ENCODE measurements at regions not wholly inside any gene's neighbourhood (a gene's known extent, or its start where the extent isn't known, plus 50 kb on each side); places are given as distances from the start of the nearest gene placed in this dataset.
A peak's percentile ranks its signal among the peaks of the same experiment; 100 is the strongest.

- no peaks in the 10 kb centered on the region for H3K36me3 ChIP-seq
- no peak overlapping the region for H3K27ac ChIP-seq
- DNase-seq (ENCODE audit: low read depth in 1 of 2, low spot score in 1 of 2) = no peak
- TF ChIP-seq, protein P1, sequence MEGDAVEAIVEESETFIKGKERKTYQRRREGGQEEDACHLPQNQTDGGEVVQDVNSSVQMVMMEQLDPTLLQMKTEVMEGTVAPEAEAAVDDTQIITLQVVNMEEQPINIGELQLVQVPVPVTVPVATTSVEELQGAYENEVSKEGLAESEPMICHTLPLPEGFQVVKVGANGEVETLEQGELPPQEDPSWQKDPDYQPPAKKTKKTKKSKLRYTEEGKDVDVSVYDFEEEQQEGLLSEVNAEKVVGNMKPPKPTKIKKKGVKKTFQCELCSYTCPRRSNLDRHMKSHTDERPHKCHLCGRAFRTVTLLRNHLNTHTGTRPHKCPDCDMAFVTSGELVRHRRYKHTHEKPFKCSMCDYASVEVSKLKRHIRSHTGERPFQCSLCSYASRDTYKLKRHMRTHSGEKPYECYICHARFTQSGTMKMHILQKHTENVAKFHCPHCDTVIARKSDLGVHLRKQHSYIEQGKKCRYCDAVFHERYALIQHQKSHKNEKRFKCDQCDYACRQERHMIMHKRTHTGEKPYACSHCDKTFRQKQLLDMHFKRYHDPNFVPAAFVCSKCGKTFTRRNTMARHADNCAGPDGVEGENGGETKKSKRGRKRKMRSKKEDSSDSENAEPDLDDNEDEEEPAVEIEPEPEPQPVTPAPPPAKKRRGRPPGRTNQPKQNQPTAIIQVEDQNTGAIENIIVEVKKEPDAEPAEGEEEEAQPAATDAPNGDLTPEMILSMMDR (IDR thresholded peaks at IDR 0.05; ENCODE audit: low read depth, low read length) = no peak
- H3K4me1 ChIP-seq (ENCODE audit: low read depth) = no peaks in the 10 kb centered on the region
- no peak overlapping the region for H3K4me3 ChIP-seq
- H3K9me3 ChIP-seq (ENCODE audit: low read depth) = no peaks in the 10 kb centered on the region
- H3K27me3 ChIP-seq = no peaks in the 10 kb centered on the region
Measured at GRCh38 chr4:114205261-114205660, 225.8 kb upstream of the ARSJ start.

DNA sequence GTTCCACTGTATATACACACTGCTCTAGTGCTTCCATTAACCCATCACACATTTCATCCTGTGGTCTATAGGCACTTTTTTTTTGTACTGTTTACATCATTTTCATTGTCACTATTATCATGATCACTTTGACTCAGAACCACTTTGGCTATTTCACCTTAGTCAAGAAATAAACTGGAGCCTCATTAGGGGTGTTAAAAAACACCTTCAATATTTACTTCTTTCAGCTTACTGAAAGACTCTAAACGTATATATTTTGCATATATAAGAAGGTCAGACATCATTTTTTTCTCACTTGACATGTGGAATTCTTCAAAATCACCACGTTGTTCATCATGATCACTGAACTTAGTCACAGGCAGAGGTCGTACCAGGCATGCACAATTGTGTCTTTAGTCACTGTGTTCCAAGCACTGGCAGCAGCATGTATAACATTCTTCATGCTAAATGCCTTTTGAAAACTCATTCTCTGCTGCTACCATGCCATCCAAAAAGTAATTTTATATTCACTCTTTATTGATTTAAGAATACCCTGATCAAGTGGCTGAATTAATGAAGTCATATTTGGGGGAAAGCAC is 229.2 kb upstream of the ARSJ start:
- H3K4me1 ChIP-seq (ENCODE audit: low read depth) = no peaks in the 10 kb centered on the region
- H3K9me3 ChIP-seq (ENCODE audit: low read depth) = no peaks in the 10 kb centered on the region
- TF ChIP-seq, protein P1 (IDR thresholded peaks at IDR 0.05; ENCODE audit: low read depth, low read length) = no peak
- peak in 1 of 2 donors; percentile 3 for DNase-seq (ENCODE audit: low read depth in 1 of 2, low spot score in 1 of 2)
- no peaks in the 10 kb centered on the region for H3K36me3 ChIP-seq
- H3K27me3 ChIP-seq = no peaks in the 10 kb centered on the region
- H3K27ac ChIP-seq = no peak overlapping the region
- H3K4me3 ChIP-seq = no peak overlapping the region

DNA sequence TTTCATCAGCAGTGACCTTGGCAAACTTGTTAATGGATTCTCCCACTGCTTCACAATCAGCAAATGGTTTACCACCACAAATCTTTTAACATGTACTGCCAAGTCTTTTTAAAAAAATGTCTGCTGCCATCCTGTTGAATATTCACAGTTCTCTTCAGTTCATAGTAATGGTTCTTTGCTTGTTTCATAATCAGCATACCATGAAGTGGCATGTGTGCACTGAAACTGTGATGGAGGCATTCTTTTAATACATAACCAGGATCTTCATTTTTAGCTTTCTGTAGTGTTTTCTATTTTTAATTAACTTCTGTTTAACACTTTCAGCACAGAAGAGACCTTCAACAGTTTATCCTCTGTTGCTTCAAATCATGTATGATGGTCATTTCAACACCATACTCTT is 230.1 kb upstream of the ARSJ start:
- Histone ChIP-seq H3K9me3 (ENCODE audit: low read depth) (no peaks in the 10 kb centered on the region), H3K4me3 (no peak overlapping the region), H3K4me1 (ENCODE audit: low read depth) (no peaks in the 10 kb centered on the region), H3K27me3 (no peaks in the 10 kb centered on the region), H3K27ac (no peak overlapping the region), H3K36me3 (no peaks in the 10 kb centered on the region)
- no peak for DNase-seq (ENCODE audit: low read depth in 1 of 2, low spot score in 1 of 2)
- TF ChIP-seq, protein P1 (IDR thresholded peaks at IDR 0.05; ENCODE audit: low read depth, low read length) = no peak

DNA sequence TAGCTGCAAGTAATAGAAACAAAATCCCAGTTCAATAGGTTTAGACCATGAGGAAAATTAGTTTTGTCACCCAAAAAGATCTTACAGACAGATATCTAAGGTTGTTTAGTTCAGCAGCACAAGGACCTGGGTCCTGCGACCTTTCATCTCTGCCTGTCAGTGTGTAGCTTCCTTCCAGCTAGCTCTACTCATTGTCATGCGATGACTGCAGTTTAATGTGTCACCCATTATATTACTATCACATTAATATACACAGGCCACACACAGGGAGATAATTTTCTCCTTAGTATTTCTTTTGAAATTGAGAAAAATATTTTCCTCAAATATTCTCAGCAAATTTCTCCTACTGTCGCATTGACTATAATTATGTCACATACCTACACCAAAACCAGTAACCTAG is 232.1 kb upstream of the ARSJ start:
- H3K27me3 ChIP-seq = no peaks in the 10 kb centered on the region
- H3K4me1 ChIP-seq (ENCODE audit: low read depth) = no peaks in the 10 kb centered on the region
- DNase-seq (ENCODE audit: low read depth in 1 of 2, low spot score in 1 of 2) = no peak
- no peaks in the 10 kb centered on the region for H3K9me3 ChIP-seq (ENCODE audit: low read depth)
- H3K27ac ChIP-seq = no peak overlapping the region
- no peaks in the 10 kb centered on the region for H3K36me3 ChIP-seq
- TF ChIP-seq, protein P1 (IDR thresholded peaks at IDR 0.05; ENCODE audit: low read depth, low read length) = no peak
- no peak overlapping the region for H3K4me3 ChIP-seq

DNA sequence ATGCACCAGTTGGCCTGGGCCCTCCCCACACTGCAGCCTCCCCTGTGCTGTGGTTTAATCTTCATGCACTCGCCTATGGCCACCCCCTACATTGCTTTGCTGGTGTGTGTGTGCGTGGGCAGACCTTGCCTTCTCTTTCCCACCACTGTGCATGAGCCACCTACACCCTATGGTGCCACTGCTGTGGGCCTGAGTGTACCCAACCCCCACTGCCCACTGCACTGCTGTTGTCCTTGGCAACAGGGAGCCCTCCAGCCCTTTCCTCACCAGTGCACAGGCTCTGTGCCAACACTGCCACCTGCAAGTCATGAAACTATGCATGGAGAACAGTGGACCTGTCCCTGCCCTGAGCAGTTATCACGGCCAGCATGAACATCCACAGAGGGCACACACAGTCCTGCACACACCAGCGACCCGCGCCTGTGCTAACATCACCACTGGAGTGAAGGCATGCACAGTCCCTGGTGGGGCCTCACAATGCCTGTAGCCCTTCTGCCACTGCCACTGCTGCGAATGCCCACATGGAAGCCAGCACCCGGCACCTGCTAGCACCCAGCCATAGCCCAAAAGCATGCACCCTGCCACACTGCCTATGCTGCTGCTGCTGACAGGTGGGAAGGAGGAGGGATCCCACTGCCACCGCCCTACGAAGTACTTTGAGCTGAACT is 237.8 kb upstream of the ARSJ start:
- Histone ChIP-seq H3K27me3 (no peaks in the 10 kb centered on the region), H3K27ac (no peak overlapping the region), H3K36me3 (no peaks in the 10 kb centered on the region), H3K4me3 (no peak overlapping the region), H3K4me1 (ENCODE audit: low read depth) (no peaks in the 10 kb centered on the region), H3K9me3 (ENCODE audit: low read depth) (no peaks in the 10 kb centered on the region)
- DNase-seq (ENCODE audit: low read depth in 1 of 2, low spot score in 1 of 2) = no peak
- TF ChIP-seq, protein P1 (IDR thresholded peaks at IDR 0.05; ENCODE audit: low read depth, low read length) = no peak

All from cardiac muscle cell (in vitro differentiated cells and primary cell).